Progenitor cell of endocrine pancreas (in vitro differentiated cells): ENCODE measurements at regions not wholly inside any gene's neighbourhood (a gene's known extent, or its start where the extent isn't known, plus 50 kb on each side); places are given as distances from the start of the nearest gene placed in this dataset.

Source experiments
- DNase-seq: peaks from one replicate; pipeline ENCODE4 v3.0.0; 2021; ENCODE audit warnings: low spot score; ENCODE audit not compliant: unreplicated experiment
- H3K27ac Mint-ChIP-seq: 2 replicates; pipeline ENCODE4 v1.8.0; 2021; ENCODE audit warnings: mild to moderate bottlenecking, moderate library complexity, mixed read lengths
- H3K27me3 Mint-ChIP-seq: 2 replicates; pipeline ENCODE4 v1.8.0; 2021; ENCODE audit warnings: mixed read lengths
- H3K36me3 Mint-ChIP-seq: 2 replicates; pipeline ENCODE4 v1.8.0; 2022; ENCODE audit warnings: mixed read lengths; ENCODE audit not compliant: insufficient read depth
- H3K4me1 Mint-ChIP-seq: 2 replicates; pipeline ENCODE4 v1.8.0; 2021; ENCODE audit warnings: low read depth, mixed read lengths
- H3K4me3 Mint-ChIP-seq: 2 replicates; pipeline ENCODE4 v1.8.0; 2021; ENCODE audit warnings: low read depth, mild to moderate bottlenecking, moderate library complexity, mixed read lengths
- H3K9me3 Mint-ChIP-seq: 2 replicates; pipeline ENCODE4 v1.8.0; 2021; ENCODE audit warnings: low read depth, mixed read lengths
- CTCF ChIP-seq: fragments of 200-600 bp; sonication (generic); IDR thresholded peaks from one replicate; pipeline ENCODE4 v1.5.0; 2021; ENCODE audit warnings: antibody characterized with exemption, mild to moderate bottlenecking; ENCODE audit not compliant: unreplicated experiment

- H3K27ac Mint-ChIP-seq, result no peak overlapping the region
- H3K36me3 Mint-ChIP-seq, result no peaks in the 10 kb centered on the region
- no peak overlapping the region for H3K4me3 Mint-ChIP-seq
- no peak for TF ChIP-seq CTCF
- DNase-seq, result no peak
- H3K27me3 Mint-ChIP-seq, result no peaks in the 10 kb centered on the region
- no peaks in the 10 kb centered on the region for H3K9me3 Mint-ChIP-seq
- no peaks in the 10 kb centered on the region for H3K4me1 Mint-ChIP-seq
Measured at GRCh38 chr10:121092720-121093095, 241.5 kb downstream of the WDR11 start.

- H3K9me3 Mint-ChIP-seq, result no peaks in the 10 kb centered on the region
- no peak overlapping the region for H3K4me3 Mint-ChIP-seq
- no peak for TF ChIP-seq CTCF
- H3K36me3 Mint-ChIP-seq, result no peaks in the 10 kb centered on the region
- H3K4me1 Mint-ChIP-seq, result peaks cover 19% of the 10 kb centered on the region
- no peak overlapping the region for H3K27ac Mint-ChIP-seq
- no peak for DNase-seq
- H3K27me3 Mint-ChIP-seq, result no peaks in the 10 kb centered on the region
Measured at GRCh38 chr10:121096617-121097431, 245.7 kb downstream of the WDR11 start.

GRCh38 chr10:121098211-121098610 is 247.0 kb downstream of the WDR11 start:
- no peaks in the 10 kb centered on the region for H3K27me3 Mint-ChIP-seq

GRCh38 chr10:121098751-121099150 is 247.6 kb downstream of the WDR11 start:
- no peak for TF ChIP-seq CTCF
- peaks cover 19% of the 10 kb centered on the region for H3K4me1 Mint-ChIP-seq
- H3K27ac Mint-ChIP-seq, result no peak overlapping the region

More at GRCh38 chr10:121098211-121098610, 247.0 kb downstream of the WDR11 start:
- H3K27ac Mint-ChIP-seq, result no peak overlapping the region
- TF ChIP-seq CTCF, result no peak
- no peak for DNase-seq
- H3K4me3 Mint-ChIP-seq, result no peak overlapping the region
- H3K4me1 Mint-ChIP-seq, result peaks cover 19% of the 10 kb centered on the region
- H3K9me3 Mint-ChIP-seq, result no peaks in the 10 kb centered on the region
- H3K36me3 Mint-ChIP-seq, result no peaks in the 10 kb centered on the region

GRCh38 chr10:121099181-121099580 is 248.0 kb downstream of the WDR11 start:
- Mint-ChIP-seq H3K4me1 (peaks cover 19% of the 10 kb centered on the region), H3K4me3 (no peak overlapping the region)
- TF ChIP-seq CTCF, result no peak

More at GRCh38 chr10:121098751-121099150, 247.6 kb downstream of the WDR11 start:
- Mint-ChIP-seq H3K9me3 (no peaks in the 10 kb centered on the region), H3K27me3 (no peaks in the 10 kb centered on the region), H3K36me3 (no peaks in the 10 kb centered on the region), H3K4me3 (no peak overlapping the region)
- no peak for DNase-seq

More at GRCh38 chr10:121099181-121099580, 248.0 kb downstream of the WDR11 start:
- Mint-ChIP-seq H3K9me3 (no peaks in the 10 kb centered on the region), H3K27ac (no peak overlapping the region), H3K36me3 (no peaks in the 10 kb centered on the region), H3K27me3 (no peaks in the 10 kb centered on the region)
- no peak for DNase-seq
